ENCODE measurements at regions not wholly inside any gene's neighbourhood (a gene's known extent, or its start where the extent isn't known, plus 50 kb on each side); places are given as distances from the start of the nearest gene placed in this dataset.

- TF ChIP-seq CEBPB (IDR thresholded peaks at IDR 0.05): no peak
- TF ChIP-seq EP300 (IDR thresholded peaks at IDR 0.05; ENCODE audit: borderline replicate concordance): no peak
- TF ChIP-seq CREB1 (IDR thresholded peaks at IDR 0.05; ENCODE audit: low read depth): no peak
- no peak for TF ChIP-seq TCF12 (IDR thresholded peaks at IDR 0.05; ENCODE audit: low read depth)
- TF ChIP-seq TEAD4 (IDR thresholded peaks at IDR 0.05): no peak
- TF ChIP-seq RAD21 (IDR thresholded peaks at IDR 0.05; ENCODE audit: low read depth): no peak
- TF ChIP-seq NFIC (IDR thresholded peaks at IDR 0.05): no peak
These were observed 159.9 kb downstream of the SOX4 start for GRCh38 chr6:21753241-21754108.
